G401 (cell line): ENCODE measurements at regions not wholly inside any gene's neighbourhood (a gene's known extent, or its start where the extent isn't known, plus 50 kb on each side); places are given as distances from the start of the nearest gene placed in this dataset.

ENCODE experiments used
- DNase-seq: peaks from one replicate; pipeline ENCODE4 v3.0.0-alpha.2; 2015; ENCODE audit warnings: low spot score
- in situ Hi-C: cut with HindIII; loops from 2 replicates; pipeline ENCODE4 v1.10.0; 2016; ENCODE audit warnings: low sequenced_read_pairs, mixed read lengths

- in situ Hi-C loops, result no loop called here
- no peak for DNase-seq
These were observed 182.2 kb downstream of the HERPUD2 start for GRCh38 chr7:35512716-35513115.

GRCh38 chr7:35508623-35509400 lies 186.1 kb downstream of the HERPUD2 start:
- in situ Hi-C loops, result no loop called here
- DNase-seq, result no peak

GRCh38 chr7:35505066-35505465 lies 189.9 kb downstream of the HERPUD2 start:
- DNase-seq, result no peak
- in situ Hi-C loops, result no loop called here

GRCh38 chr7:35504365-35504764 lies 190.6 kb downstream of the HERPUD2 start:
- in situ Hi-C loops, result no loop called here
- no peak for DNase-seq

- in situ Hi-C loops, result no loop called here
- no peak for DNase-seq
These were observed 193.3 kb downstream of the HERPUD2 start for GRCh38 chr7:35501681-35502080.

- in situ Hi-C loops, result no loop called here
- DNase-seq, result no peak
These were observed 195.7 kb downstream of the HERPUD2 start for GRCh38 chr7:35499226-35499625.

GRCh38 chr7:35498416-35498815 lies 196.5 kb downstream of the HERPUD2 start:
- no peak for DNase-seq
- in situ Hi-C loops, result no loop called here

GRCh38 chr7:35495844-35496243 lies 199.1 kb downstream of the HERPUD2 start:
- in situ Hi-C loops, result no loop called here
- DNase-seq, result no peak

GRCh38 chr7:35495377-35495776 lies 199.6 kb downstream of the HERPUD2 start:
- DNase-seq, result no peak
- in situ Hi-C loops, result no loop called here

GRCh38 chr7:35494407-35494806 lies 200.5 kb downstream of the HERPUD2 start:
- no peak for DNase-seq
- in situ Hi-C loops, result no loop called here

- in situ Hi-C loops, result no loop called here
- no peak for DNase-seq
These were observed 202.3 kb downstream of the HERPUD2 start for GRCh38 chr7:35492451-35493175.

- no peak for DNase-seq
- in situ Hi-C loops, result no loop called here
These were observed 203.7 kb downstream of the HERPUD2 start for GRCh38 chr7:35491233-35491632.

GRCh38 chr7:35487841-35488240 lies 207.1 kb downstream of the HERPUD2 start:
- no peak for DNase-seq
- in situ Hi-C loops, result no loop called here

- in situ Hi-C loops, result no loop called here
These were observed 207.5 kb downstream of the HERPUD2 start for GRCh38 chr7:35487402-35487801.

GRCh38 chr7:35485436-35485835 lies 209.5 kb downstream of the HERPUD2 start:
- no peak for DNase-seq
- in situ Hi-C loops, result no loop called here

More at GRCh38 chr7:35487402-35487801, 207.5 kb downstream of the HERPUD2 start:
- DNase-seq, result no peak

GRCh38 chr7:35483568-35483967 lies 211.4 kb downstream of the HERPUD2 start:
- no peak for DNase-seq
- in situ Hi-C loops, result no loop called here

- DNase-seq, result no peak
- in situ Hi-C loops, result no loop called here
These were observed 212.7 kb downstream of the HERPUD2 start for GRCh38 chr7:35482231-35482630.

- DNase-seq, result no peak
- in situ Hi-C loops, result no loop called here
These were observed 214.1 kb downstream of the HERPUD2 start for GRCh38 chr7:35480806-35481205.

- in situ Hi-C loops, result no loop called here
- DNase-seq, result no peak
These were observed 217.3 kb downstream of the HERPUD2 start for GRCh38 chr7:35477609-35478008.

GRCh38 chr7:35474100-35474499 lies 220.2 kb upstream of the TBX20 start:
- in situ Hi-C loops, result no loop called here
- no peak for DNase-seq

GRCh38 chr7:35468606-35469005 lies 214.7 kb upstream of the TBX20 start:
- DNase-seq, result no peak
- in situ Hi-C loops, result no loop called here
